IMR-90 (cell line): ENCODE measurements at regions not wholly inside any gene's neighbourhood (a gene's known extent, or its start where the extent isn't known, plus 50 kb on each side); places are given as distances from the start of the nearest gene placed in this dataset.

ENCODE experiments used
- ATAC-seq: fragments of 200-7000 bp; cut with Tn5 transposase; 2 replicates; pipeline ENCODE4 v1.9.1; 2020; ENCODE audit warnings: low read depth, mild to moderate bottlenecking, moderate library complexity
- BruUV-seq: library from RNA; stranded (reverse); fragments of 400-500 nt; replicated peaks from 2 replicates; lab custom pipeline; 2021; lab: Mats Ljungman, UMichigan
- CTCF ChIA-PET: fragments of 300-600 bp; formaldehyde crosslinking; extraction: SDS; loops from one replicate; lab custom pipeline; 2021; ENCODE audit warnings: antibody characterized with exemption; lab: Yijun Ruan, JAX
- POLR2A ChIA-PET: fragments of 300-600 bp; sonication (Branson Sonifier 250); formaldehyde crosslinking; loops from one replicate; lab custom pipeline; 2022; ENCODE audit warnings: antibody characterized with exemption; ENCODE audit not compliant: unreplicated experiment; lab: Charles Lee
- DNase-seq: peaks from one replicate; pipeline ENCODE4 v3.0.0; 2013
- H2AFZ ChIP-seq: replicated peaks from 2 replicates; pipeline ENCODE3; 2013; ENCODE audit warnings: low read length, mild to moderate bottlenecking; ENCODE audit not compliant: poor library complexity
- H2AK5ac ChIP-seq: 2 replicates; pipeline ENCODE4 v1.6.1; 2013; ENCODE audit warnings: low read depth, low read length, inconsistent platforms
- H2AK9ac ChIP-seq: replicated peaks from 2 replicates; pipeline ENCODE3; 2013; ENCODE audit warnings: mild to moderate bottlenecking, low read depth, low read length, moderate library complexity; ENCODE audit not compliant: poor library complexity
- H2BK120ac ChIP-seq: 2 replicates; pipeline ENCODE4 v1.6.1; 2013; ENCODE audit warnings: low read depth, low read length, inconsistent platforms
- H2BK15ac ChIP-seq: 3 replicates; pipeline ENCODE4 v1.6.1; 2013; ENCODE audit warnings: low read depth, low read length, inconsistent platforms
- H2BK20ac ChIP-seq: 2 replicates; pipeline ENCODE4 v1.6.1; 2013; ENCODE audit warnings: low read depth, mild to moderate bottlenecking, inconsistent platforms, low read length, moderate library complexity
- H2BK5ac ChIP-seq: 2 replicates; pipeline ENCODE4 v1.6.1; 2013; ENCODE audit warnings: mild to moderate bottlenecking, low read depth, low read length, inconsistent platforms; ENCODE audit not compliant: poor library complexity, severe bottlenecking
- H3K14ac ChIP-seq: replicated peaks from 2 replicates; pipeline ENCODE4 v1.6.1; 2013; ENCODE audit warnings: low read depth, low read length, inconsistent platforms
- H3K18ac ChIP-seq: 2 replicates; pipeline ENCODE4 v1.6.1; 2013; ENCODE audit warnings: low read depth, low read length, control low read depth
- H3K23ac ChIP-seq: 2 replicates; pipeline ENCODE4 v1.6.1; 2013; ENCODE audit warnings: low read depth, low read length, inconsistent platforms
- H3K27ac ChIP-seq: 2 replicates; pipeline ENCODE4 v1.5.1; 2013; ENCODE audit warnings: mild to moderate bottlenecking, control low read depth, low read length; ENCODE audit not compliant: insufficient read depth
- H3K27me3 ChIP-seq: 2 replicates; pipeline ENCODE4 v1.6.1; 2013; ENCODE audit warnings: low read length; ENCODE audit not compliant: control insufficient read depth, insufficient read depth
- H3K36me3 ChIP-seq: 2 replicates; pipeline ENCODE4 v1.6.1; 2013; ENCODE audit warnings: low read length, mixed read lengths; ENCODE audit not compliant: control insufficient read depth, insufficient read depth
- H3K4ac ChIP-seq: 2 replicates; pipeline ENCODE4 v1.6.1; 2013; ENCODE audit warnings: low read depth, low read length, inconsistent platforms
- H3K4me1 ChIP-seq: 2 replicates; pipeline ENCODE4 v1.6.1; 2013; ENCODE audit warnings: low read length, mixed read lengths; ENCODE audit not compliant: control insufficient read depth, insufficient read depth
- H3K4me2 ChIP-seq: 2 replicates; pipeline ENCODE4 v1.6.1; 2013; ENCODE audit warnings: low read depth, mild to moderate bottlenecking, control low read depth, low read length, moderate library complexity
- H3K4me3 ChIP-seq: 2 replicates; pipeline ENCODE4 v1.5.1; 2013; ENCODE audit warnings: low read depth, mild to moderate bottlenecking, control low read depth, low read length, moderate library complexity; ENCODE audit not compliant: insufficient read depth
- H3K56ac ChIP-seq: 2 replicates; pipeline ENCODE4 v1.6.1; 2013; ENCODE audit warnings: low read length, inconsistent platforms; ENCODE audit not compliant: insufficient read depth; ENCODE audit errors: extremely low read depth
- H3K79me1 ChIP-seq, 2 experiments: 2 replicates each; pipeline ENCODE4 v1.6.1; 2013; ENCODE audit warnings: low read length in 2 of 2, inconsistent platforms in 1 of 2, low read depth in 1 of 2
- H3K9ac ChIP-seq: 2 replicates; pipeline ENCODE4 v1.6.1; 2013; ENCODE audit warnings: low read depth, low read length, control low read depth
- H3K9me1 ChIP-seq: 2 replicates; pipeline ENCODE4 v1.6.1; 2013; ENCODE audit warnings: low read length, inconsistent platforms; ENCODE audit not compliant: insufficient read depth
- H3K9me3 ChIP-seq: 2 replicates; pipeline ENCODE4 v1.6.1; 2013; ENCODE audit warnings: low read length; ENCODE audit not compliant: control insufficient read depth, insufficient read depth
- H4K20me1 ChIP-seq: 2 replicates; pipeline ENCODE4 v1.6.1; 2013; ENCODE audit warnings: low read length, inconsistent platforms; ENCODE audit not compliant: insufficient read depth
- H4K5ac ChIP-seq: 2 replicates; pipeline ENCODE4 v1.6.1; 2013; ENCODE audit warnings: mild to moderate bottlenecking, low read depth, low read length, control low read depth
- H4K8ac ChIP-seq, 2 experiments: 2 replicates each; pipeline ENCODE4 v1.6.1; 2013; ENCODE audit warnings: low read depth in 2 of 2, low read length in 2 of 2, control low read depth in 1 of 2, inconsistent platforms in 1 of 2
- H4K91ac ChIP-seq: 2 replicates; pipeline ENCODE4 v1.6.1; 2013; ENCODE audit warnings: low read depth, low read length, inconsistent platforms; ENCODE audit not compliant: insufficient read depth
- BHLHE40 ChIP-seq: fragments of 150-350 bp; IDR thresholded peaks from 2 replicates; pipeline ENCODE4 v1.6.1; 2016; ENCODE audit warnings: mild to moderate bottlenecking, low read depth, low read length
- CEBPB ChIP-seq: IDR thresholded peaks from 2 replicates; pipeline ENCODE4 v1.6.1; 2012; ENCODE audit warnings: low read depth, low read length, improper control_type of control experiment
- CHD1 ChIP-seq: IDR thresholded peaks from 2 replicates; pipeline ENCODE4 v1.6.1; 2012; ENCODE audit warnings: low read depth, low read length, improper control_type of control experiment
- CTCF ChIP-seq: conservative IDR thresholded peaks from 2 replicates; pipeline ENCODE4 v1.5.1; 2012; ENCODE audit warnings: mild to moderate bottlenecking, low read depth, low read length, improper control_type of control experiment
- ELK1 ChIP-seq: fragments of 150-350 bp; IDR thresholded peaks from 2 replicates; pipeline ENCODE4 v1.6.1; 2016; ENCODE audit warnings: low read depth, mild to moderate bottlenecking, low read length, moderate library complexity, borderline replicate concordance
- MAZ ChIP-seq: IDR thresholded peaks from 2 replicates; pipeline ENCODE4 v1.6.1; 2012; ENCODE audit warnings: low read depth, mild to moderate bottlenecking, low read length, improper control_type of control experiment, moderate library complexity, borderline replicate concordance
- POLR2A ChIP-seq: IDR thresholded peaks from 2 replicates; pipeline ENCODE4 v1.6.1; 2012; ENCODE audit warnings: mild to moderate bottlenecking, low read depth, low read length
- RCOR1 ChIP-seq: IDR thresholded peaks from 2 replicates; pipeline ENCODE4 v1.6.1; 2012; ENCODE audit warnings: mild to moderate bottlenecking, low read length, improper control_type of control experiment; ENCODE audit not compliant: insufficient replicate concordance
- RFX5 ChIP-seq: IDR thresholded peaks from 2 replicates; pipeline ENCODE4 v1.8.0; 2012; ENCODE audit warnings: low read depth, mild to moderate bottlenecking, low read length, moderate library complexity
- SMC3 ChIP-seq: fragments of 150-350 bp; IDR thresholded peaks from 2 replicates; pipeline ENCODE4 v1.6.1; 2016; ENCODE audit warnings: low read depth, mild to moderate bottlenecking, antibody characterized with exemption, low read length, moderate library complexity
- WGBS, 2 experiments: methylation state at CpG; one replicate each; pipeline versions ENCODE4 v1.1.5 to v1.1.7; 2013; ENCODE audit warnings: missing lambda C conversion rate in 2 of 2; ENCODE audit not compliant: insufficient read length in 1 of 2; ENCODE audit errors: extremely low coverage in 2 of 2; 5-methylcytosine and 5-hydroxymethylcytosine counted together
- dilution Hi-C: fragments of 300-500 bp; cut with HindIII; formaldehyde crosslinking; loops from one replicate; pipeline ENCODE4 v1.14.3; 2018; ENCODE audit warnings: low sequenced_read_pairs; ENCODE audit not compliant: unreplicated experiment
- in situ Hi-C: fragments of 300-500 bp; cut with MboI; formaldehyde crosslinking; loops from 3 replicates; pipeline ENCODE4 v1.14.3; 2019; ENCODE audit warnings: low sequenced_read_pairs, inconsistent platforms, mixed read lengths
- intact Hi-C: fragments of 100-400 bp; cut with micrococcal nuclease; formaldehyde crosslinking; loops from 2 replicates; pipeline ENCODE4 v1.10.0; 2022
- TF ChIP-seq, protein P1 (sequence below): fragments of 150-350 bp; IDR thresholded peaks from 2 replicates; pipeline ENCODE4 v1.6.1; 2017; ENCODE audit warnings: mild to moderate bottlenecking, antibody characterized with exemption, low read length, low read depth

DNA sequence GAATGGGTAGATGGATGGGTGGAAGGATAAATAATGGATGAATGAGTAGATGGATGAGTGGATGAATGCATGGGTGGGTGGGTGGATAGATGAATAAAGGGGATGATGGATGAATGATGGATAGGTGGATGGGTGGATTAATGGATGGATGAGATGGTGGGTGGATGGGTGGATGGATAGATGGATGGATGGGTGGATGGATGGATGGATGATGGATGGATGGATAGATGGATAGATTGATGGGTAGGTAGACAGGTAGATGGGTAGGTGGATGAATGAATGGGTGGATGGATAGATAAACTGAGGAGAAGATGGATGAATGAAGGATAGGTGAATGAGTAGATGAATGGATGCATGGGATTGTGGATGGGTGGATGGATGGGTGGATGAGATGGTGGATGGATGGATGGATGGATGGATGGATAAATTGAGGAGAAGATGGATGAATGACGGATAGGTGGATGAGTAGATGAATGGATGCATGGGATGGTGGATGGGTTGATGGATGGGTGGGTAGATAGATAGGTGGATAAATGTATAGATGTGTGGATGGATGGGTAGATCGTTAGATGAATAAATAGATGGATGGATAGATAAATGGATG, 331.3 kb downstream of the MN1 start:
- Histone ChIP-seq H3K14ac (no peak overlapping the region), H3K4me3 (no peak overlapping the region), H4K8ac (no peak overlapping the region), H3K4ac (no peak overlapping the region), H3K9ac (no peak overlapping the region), H2BK15ac (no peak overlapping the region), H2AK5ac (no peak overlapping the region), H3K56ac (no peak overlapping the region), H2AFZ (no peak overlapping the region), H3K4me1 (peaks cover 9% of the 10 kb centered on the region), H4K5ac (no peak overlapping the region), H3K36me3 (no peaks in the 10 kb centered on the region), H3K23ac (no peak overlapping the region), H3K27me3 (peaks cover 9% of the 10 kb centered on the region; the same call in 1 of the 2 replicates), H3K4me2 (no peak overlapping the region), H3K9me3 (no peaks in the 10 kb centered on the region), H3K9me1 (peaks cover 15% of the 10 kb centered on the region), H2BK5ac (peak overlapping the region; percentile 19), H3K79me1 (no peaks in the 10 kb centered on the region), H2AK9ac (no peak overlapping the region), H3K27ac (no peak overlapping the region), H2BK20ac (no peak overlapping the region), H4K20me1 (no peaks in the 10 kb centered on the region), H2BK120ac (no peak overlapping the region), H4K91ac (no peak overlapping the region), H3K18ac (no peak overlapping the region)
- DNase-seq (no peak), ATAC-seq (no peak)
- TF ChIP-seq RCOR1 (no peak), SMC3 (no peak), CHD1 (no peak), CTCF (no peak), ELK1 (no peak), MAZ (no peak), BHLHE40 (no peak), CEBPB (no peak), POLR2A (no peak), RFX5 (no peak)
- TF ChIP-seq, protein P1, sequence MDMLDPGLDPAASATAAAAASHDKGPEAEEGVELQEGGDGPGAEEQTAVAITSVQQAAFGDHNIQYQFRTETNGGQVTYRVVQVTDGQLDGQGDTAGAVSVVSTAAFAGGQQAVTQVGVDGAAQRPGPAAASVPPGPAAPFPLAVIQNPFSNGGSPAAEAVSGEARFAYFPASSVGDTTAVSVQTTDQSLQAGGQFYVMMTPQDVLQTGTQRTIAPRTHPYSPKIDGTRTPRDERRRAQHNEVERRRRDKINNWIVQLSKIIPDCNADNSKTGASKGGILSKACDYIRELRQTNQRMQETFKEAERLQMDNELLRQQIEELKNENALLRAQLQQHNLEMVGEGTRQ: no peak
- ChIA-PET CTCF (no interaction called here), POLR2A (no interaction called here)
- in situ Hi-C loops (no loop called here), intact Hi-C loops (no loop called here), dilution Hi-C loops (no loop called here)
- 83 to 100% methylated on average over 2 of the region's 2 CpGs for WGBS, 2 experiments
- no TSS peak for BruUV-seq
